ENCODE measurements at regions not wholly inside any gene's neighbourhood (a gene's known extent, or its start where the extent isn't known, plus 50 kb on each side); places are given as distances from the start of the nearest gene placed in this dataset.

DNA sequence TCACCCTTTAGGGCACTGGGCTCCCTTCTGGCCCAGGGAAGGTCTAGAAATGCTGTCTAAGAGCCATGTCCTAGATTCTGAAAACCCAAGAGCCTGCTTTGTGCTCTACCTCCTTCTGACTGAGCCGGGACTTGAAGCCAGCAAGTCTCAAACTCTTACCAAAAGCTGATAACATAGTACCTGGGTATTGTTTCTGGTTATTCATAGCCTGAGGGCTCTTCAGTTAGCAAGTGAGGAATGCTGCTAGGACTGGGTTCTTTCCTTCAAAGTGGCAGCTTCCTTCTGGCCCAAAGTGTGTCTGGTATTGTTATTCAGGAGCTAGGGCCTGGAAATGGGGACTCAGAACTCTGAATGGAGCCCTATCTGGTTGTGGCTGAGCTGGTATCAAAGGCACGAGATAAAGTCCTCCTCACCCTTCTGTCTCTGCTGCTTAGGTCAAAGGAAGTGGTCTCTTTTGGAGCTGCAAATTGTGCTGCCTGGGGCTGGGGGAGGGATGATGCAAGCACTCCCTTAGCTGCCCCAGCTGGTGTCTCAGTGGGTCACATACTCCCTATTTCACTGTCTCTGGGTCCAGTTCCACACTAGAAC lies 696.0 kb upstream of the CCDC179 start:
- TF ChIP-seq, protein P1, sequence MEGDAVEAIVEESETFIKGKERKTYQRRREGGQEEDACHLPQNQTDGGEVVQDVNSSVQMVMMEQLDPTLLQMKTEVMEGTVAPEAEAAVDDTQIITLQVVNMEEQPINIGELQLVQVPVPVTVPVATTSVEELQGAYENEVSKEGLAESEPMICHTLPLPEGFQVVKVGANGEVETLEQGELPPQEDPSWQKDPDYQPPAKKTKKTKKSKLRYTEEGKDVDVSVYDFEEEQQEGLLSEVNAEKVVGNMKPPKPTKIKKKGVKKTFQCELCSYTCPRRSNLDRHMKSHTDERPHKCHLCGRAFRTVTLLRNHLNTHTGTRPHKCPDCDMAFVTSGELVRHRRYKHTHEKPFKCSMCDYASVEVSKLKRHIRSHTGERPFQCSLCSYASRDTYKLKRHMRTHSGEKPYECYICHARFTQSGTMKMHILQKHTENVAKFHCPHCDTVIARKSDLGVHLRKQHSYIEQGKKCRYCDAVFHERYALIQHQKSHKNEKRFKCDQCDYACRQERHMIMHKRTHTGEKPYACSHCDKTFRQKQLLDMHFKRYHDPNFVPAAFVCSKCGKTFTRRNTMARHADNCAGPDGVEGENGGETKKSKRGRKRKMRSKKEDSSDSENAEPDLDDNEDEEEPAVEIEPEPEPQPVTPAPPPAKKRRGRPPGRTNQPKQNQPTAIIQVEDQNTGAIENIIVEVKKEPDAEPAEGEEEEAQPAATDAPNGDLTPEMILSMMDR (IDR thresholded peaks at IDR 0.05 in 4 of 5, conservative IDR thresholded peaks at IDR 0.05 in 1 of 5): no peak
- no peak for TF ChIP-seq POLR2A (IDR thresholded peaks at IDR 0.05)
